HL-60 (cell line): ENCODE measurements at regions not wholly inside any gene's neighbourhood (a gene's known extent, or its start where the extent isn't known, plus 50 kb on each side); places are given as distances from the start of the nearest gene placed in this dataset.
"Not testable (repeated sequence)": the region's sequence is repeated elsewhere in the genome, so short reads cannot be mapped to it uniquely, and the experiment has no call there.

Experiments used
- DNase-seq, 2 experiments: peaks; one replicate each; pipeline ENCODE4 v3.0.0-alpha.2; 2010 to 2020; ENCODE audit warnings: low read depth in 1 of 2, low spot score in 1 of 2
- H3K27ac ChIP-seq: fragments of 250-450 bp; sonication (Bioruptor Pico); replicated peaks from 2 replicates; pipeline ENCODE4 v1.5.1; 2020; ENCODE audit warnings: mild to moderate bottlenecking, moderate library complexity
- H3K27me3 ChIP-seq: fragments of 250-450 bp; sonication (Bioruptor Pico); 2 replicates; pipeline ENCODE4 v1.5.1; 2021; ENCODE audit warnings: mild to moderate bottlenecking, moderate library complexity; ENCODE audit not compliant: insufficient read depth, poor library complexity, severe bottlenecking
- H3K4me3 ChIP-seq: replicated peaks from 2 replicates; pipeline ENCODE4 v1.5.1; 2011; ENCODE audit warnings: mild to moderate bottlenecking, control low read depth, low read length; ENCODE audit not compliant: insufficient read depth
- GABPA ChIP-seq: IDR thresholded peaks from 2 replicates; pipeline ENCODE4 v1.6.1; 2012; ENCODE audit warnings: low read depth
- POLR2AphosphoS5 ChIP-seq: IDR thresholded peaks from 2 replicates; pipeline ENCODE4 v1.6.1; 2012; ENCODE audit warnings: low read depth
- SPI1 ChIP-seq: IDR thresholded peaks from 2 replicates; pipeline ENCODE4 v1.6.1; 2012; ENCODE audit warnings: low read depth, mild to moderate bottlenecking, borderline replicate concordance
- TF ChIP-seq, protein P1 (sequence below): IDR thresholded peaks from 2 replicates; pipeline ENCODE4 v1.6.1; 2012; ENCODE audit warnings: low read depth; ENCODE audit not compliant: insufficient replicate concordance
- TF ChIP-seq, protein P2 (sequence below): IDR thresholded peaks from one replicate; pipeline ENCODE4 v1.5.1; 2011; ENCODE audit warnings: low read length, control low read depth, inconsistent platforms; ENCODE audit not compliant: insufficient read depth

DNA sequence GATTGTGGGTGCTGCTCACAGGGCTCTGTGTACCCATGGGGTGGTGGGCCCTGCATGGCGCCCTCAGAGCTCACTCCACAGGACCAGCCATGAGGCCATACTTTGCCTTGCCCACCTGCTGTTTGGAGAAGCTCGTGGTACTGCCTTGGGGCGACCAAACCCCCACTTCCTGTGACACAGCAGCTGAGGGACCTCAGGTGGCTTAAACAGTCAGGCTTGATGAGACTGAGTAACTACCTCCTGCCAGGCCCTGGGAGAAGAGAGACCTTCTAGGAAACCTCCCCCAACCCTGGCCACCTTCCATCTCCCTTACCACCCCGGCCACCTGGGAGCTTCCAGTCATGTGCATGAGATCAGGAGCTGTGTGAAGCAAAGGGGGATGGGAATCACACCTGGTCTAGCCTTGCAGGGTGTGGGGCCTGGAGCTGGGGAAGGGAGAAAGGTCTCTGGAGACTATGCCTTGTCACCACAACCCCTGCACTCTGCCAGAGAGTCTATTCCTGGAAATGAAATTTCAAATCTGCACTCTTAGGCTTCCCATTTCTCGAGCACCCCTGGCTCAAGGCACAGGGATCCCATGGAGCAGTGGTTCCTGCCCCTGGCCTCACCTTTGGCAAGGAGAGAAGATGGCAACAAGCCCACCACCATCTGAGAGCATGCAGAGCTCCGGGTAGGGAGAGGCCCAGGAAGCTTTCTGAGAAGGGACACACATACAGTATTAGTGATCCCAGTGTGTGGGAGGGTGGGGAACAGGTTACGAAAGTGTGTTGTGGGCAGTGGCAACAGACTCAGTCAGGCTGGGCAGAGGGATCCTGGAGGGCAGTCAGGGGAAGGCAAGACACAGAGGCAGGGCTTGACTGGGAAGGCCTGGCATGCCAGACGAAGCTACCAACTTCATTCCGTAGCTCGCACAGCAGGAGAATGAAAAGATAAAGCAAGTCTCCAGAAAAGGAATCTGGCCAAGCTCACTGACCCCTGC is 125.0 kb downstream of the URI1 start:
- no peaks in the 10 kb centered on the region for H3K27me3 ChIP-seq
- TF ChIP-seq, protein P1, sequence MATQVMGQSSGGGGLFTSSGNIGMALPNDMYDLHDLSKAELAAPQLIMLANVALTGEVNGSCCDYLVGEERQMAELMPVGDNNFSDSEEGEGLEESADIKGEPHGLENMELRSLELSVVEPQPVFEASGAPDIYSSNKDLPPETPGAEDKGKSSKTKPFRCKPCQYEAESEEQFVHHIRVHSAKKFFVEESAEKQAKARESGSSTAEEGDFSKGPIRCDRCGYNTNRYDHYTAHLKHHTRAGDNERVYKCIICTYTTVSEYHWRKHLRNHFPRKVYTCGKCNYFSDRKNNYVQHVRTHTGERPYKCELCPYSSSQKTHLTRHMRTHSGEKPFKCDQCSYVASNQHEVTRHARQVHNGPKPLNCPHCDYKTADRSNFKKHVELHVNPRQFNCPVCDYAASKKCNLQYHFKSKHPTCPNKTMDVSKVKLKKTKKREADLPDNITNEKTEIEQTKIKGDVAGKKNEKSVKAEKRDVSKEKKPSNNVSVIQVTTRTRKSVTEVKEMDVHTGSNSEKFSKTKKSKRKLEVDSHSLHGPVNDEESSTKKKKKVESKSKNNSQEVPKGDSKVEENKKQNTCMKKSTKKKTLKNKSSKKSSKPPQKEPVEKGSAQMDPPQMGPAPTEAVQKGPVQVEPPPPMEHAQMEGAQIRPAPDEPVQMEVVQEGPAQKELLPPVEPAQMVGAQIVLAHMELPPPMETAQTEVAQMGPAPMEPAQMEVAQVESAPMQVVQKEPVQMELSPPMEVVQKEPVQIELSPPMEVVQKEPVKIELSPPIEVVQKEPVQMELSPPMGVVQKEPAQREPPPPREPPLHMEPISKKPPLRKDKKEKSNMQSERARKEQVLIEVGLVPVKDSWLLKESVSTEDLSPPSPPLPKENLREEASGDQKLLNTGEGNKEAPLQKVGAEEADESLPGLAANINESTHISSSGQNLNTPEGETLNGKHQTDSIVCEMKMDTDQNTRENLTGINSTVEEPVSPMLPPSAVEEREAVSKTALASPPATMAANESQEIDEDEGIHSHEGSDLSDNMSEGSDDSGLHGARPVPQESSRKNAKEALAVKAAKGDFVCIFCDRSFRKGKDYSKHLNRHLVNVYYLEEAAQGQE = no peak
- TF ChIP-seq SPI1 (no peak), GABPA (no peak), POLR2AphosphoS5 (no peak)
- TF ChIP-seq, protein P2, sequence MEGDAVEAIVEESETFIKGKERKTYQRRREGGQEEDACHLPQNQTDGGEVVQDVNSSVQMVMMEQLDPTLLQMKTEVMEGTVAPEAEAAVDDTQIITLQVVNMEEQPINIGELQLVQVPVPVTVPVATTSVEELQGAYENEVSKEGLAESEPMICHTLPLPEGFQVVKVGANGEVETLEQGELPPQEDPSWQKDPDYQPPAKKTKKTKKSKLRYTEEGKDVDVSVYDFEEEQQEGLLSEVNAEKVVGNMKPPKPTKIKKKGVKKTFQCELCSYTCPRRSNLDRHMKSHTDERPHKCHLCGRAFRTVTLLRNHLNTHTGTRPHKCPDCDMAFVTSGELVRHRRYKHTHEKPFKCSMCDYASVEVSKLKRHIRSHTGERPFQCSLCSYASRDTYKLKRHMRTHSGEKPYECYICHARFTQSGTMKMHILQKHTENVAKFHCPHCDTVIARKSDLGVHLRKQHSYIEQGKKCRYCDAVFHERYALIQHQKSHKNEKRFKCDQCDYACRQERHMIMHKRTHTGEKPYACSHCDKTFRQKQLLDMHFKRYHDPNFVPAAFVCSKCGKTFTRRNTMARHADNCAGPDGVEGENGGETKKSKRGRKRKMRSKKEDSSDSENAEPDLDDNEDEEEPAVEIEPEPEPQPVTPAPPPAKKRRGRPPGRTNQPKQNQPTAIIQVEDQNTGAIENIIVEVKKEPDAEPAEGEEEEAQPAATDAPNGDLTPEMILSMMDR = no peak
- DNase-seq = no peak
- no peak overlapping the region for H3K27ac ChIP-seq
- no peak overlapping the region for H3K4me3 ChIP-seq

DNA sequence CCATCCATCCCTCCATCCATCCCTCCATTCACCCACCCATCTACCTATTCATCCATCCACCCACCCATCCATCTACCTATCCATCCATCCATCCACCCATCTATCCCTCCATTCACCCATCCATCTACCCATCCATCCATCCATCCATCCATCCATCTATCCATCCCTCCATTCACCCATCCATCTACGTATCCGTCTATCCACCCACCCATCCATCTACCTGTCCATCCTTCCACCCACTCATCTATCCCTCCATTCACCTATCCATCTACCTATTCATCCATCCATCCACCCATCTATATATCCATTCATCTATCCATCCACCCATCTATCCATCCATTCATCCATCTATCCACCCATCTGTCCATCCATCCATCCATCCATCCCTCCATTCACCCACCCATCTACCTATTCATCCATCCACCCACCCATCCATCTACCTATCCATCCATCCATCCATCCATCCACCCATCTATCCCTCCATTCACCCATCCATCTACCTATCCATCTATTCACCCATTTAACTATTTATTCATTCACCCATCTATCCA is 126.0 kb downstream of the URI1 start:
- not testable (repeated sequence) for H3K4me3 ChIP-seq, H3K27ac ChIP-seq, H3K27me3 ChIP-seq, DNase-seq

DNA sequence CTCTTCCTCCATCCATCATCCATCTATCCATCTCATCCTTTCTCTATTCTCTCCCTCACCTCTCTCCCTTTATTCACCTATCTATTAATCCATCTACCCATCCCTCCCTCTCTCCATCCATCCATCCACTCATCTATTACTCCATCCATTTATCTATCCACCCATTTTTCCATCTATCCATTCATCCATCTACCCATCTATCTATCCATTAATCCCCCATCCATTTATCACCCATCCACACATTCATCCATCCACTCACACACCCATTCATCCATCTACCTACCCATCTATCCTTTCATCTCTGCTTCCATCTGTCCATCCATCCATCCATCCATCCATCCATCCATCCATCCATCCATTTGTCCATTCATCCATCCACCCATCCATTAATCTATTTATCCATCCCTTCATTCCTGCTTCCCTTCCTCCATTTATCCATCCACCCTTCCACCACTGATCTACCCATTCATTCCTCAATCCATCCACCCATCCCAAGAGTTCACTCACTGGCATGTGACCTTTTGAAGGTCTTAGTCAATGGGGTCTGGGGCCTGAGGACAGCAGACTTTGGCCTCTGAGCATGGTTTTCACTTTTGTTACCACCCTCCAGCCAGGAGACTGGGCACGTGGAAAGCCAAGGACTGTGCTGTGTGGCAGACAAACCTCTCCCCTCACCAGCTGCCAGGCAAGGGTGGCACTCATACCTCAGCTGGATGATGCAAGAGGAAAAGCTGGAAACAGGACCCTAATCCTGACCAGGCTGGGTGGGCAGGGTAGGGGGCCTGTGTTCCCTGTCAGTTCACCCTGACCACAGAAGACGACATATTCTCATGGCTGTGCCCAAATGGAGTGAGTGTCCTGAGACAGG is 126.7 kb downstream of the URI1 start:
- TF ChIP-seq, protein P2 = no peak
- TF ChIP-seq POLR2AphosphoS5 = no peak
- no peak for TF ChIP-seq GABPA
- TF ChIP-seq, protein P1 = no peak
- TF ChIP-seq SPI1 = no peak
- H3K27me3 ChIP-seq = no peaks in the 10 kb centered on the region
- no peak for DNase-seq
- no peak overlapping the region for H3K27ac ChIP-seq
- no peak overlapping the region for H3K4me3 ChIP-seq
